Progenitor cell of endocrine pancreas (in vitro differentiated cells): ENCODE measurements at regions not wholly inside any gene's neighbourhood (a gene's known extent, or its start where the extent isn't known, plus 50 kb on each side); places are given as distances from the start of the nearest gene placed in this dataset.
"Not testable (repeated sequence)": the region's sequence is repeated elsewhere in the genome, so short reads cannot be mapped to it uniquely, and the experiment has no call there.

ENCODE experiments used
- DNase-seq: peaks from one replicate; pipeline ENCODE4 v3.0.0; 2021; ENCODE audit warnings: low spot score; ENCODE audit not compliant: unreplicated experiment
- H3K27ac Mint-ChIP-seq: 2 replicates; pipeline ENCODE4 v1.8.0; 2021; ENCODE audit warnings: mild to moderate bottlenecking, moderate library complexity, mixed read lengths
- H3K27me3 Mint-ChIP-seq: 2 replicates; pipeline ENCODE4 v1.8.0; 2021; ENCODE audit warnings: mixed read lengths
- H3K36me3 Mint-ChIP-seq: 2 replicates; pipeline ENCODE4 v1.8.0; 2022; ENCODE audit warnings: mixed read lengths; ENCODE audit not compliant: insufficient read depth
- H3K4me1 Mint-ChIP-seq: 2 replicates; pipeline ENCODE4 v1.8.0; 2021; ENCODE audit warnings: low read depth, mixed read lengths
- H3K4me3 Mint-ChIP-seq: 2 replicates; pipeline ENCODE4 v1.8.0; 2021; ENCODE audit warnings: low read depth, mild to moderate bottlenecking, moderate library complexity, mixed read lengths
- H3K9me3 Mint-ChIP-seq: 2 replicates; pipeline ENCODE4 v1.8.0; 2021; ENCODE audit warnings: low read depth, mixed read lengths
- TF ChIP-seq, protein P1 (sequence below): fragments of 200-600 bp; sonication (generic); IDR thresholded peaks from one replicate; pipeline ENCODE4 v1.5.0; 2021; ENCODE audit warnings: antibody characterized with exemption, mild to moderate bottlenecking; ENCODE audit not compliant: unreplicated experiment

DNA sequence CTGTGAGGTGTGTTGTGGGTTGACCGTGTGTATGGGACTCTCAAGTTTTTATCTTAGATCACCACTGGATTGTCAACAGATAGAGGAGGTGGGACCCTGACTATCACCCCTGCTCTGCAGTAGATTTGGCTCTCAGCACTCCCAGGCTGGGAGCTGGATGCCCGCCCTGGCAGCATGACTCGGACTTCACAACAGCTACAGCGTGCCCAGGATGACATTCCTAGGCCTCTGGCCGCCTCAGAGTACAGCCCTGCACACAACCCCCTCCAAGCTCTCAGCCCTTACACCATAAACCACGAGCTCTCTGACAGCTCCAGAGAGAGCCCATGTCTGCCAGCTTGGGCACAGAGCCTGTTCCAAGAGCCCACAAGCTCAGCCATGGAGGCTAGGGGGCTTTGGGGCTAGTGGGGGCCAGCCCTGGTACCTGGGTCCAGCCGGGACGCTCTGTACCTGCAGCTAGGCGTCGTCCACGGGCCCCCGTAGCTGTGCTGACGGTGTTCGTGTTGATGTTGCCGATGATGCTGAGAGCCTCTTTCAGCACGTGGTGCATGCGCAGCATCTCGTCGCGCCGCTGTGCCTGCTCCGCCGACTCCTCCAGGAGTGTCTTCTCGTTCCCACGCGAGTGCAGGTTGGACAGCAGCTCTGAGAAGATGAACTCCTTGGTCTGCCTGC, 66.1 kb upstream of the LYSMD4 start:
- not testable (repeated sequence) for H3K27me3 Mint-ChIP-seq, H3K9me3 Mint-ChIP-seq, H3K36me3 Mint-ChIP-seq, H3K4me1 Mint-ChIP-seq, H3K4me3 Mint-ChIP-seq, H3K27ac Mint-ChIP-seq, DNase-seq

DNA sequence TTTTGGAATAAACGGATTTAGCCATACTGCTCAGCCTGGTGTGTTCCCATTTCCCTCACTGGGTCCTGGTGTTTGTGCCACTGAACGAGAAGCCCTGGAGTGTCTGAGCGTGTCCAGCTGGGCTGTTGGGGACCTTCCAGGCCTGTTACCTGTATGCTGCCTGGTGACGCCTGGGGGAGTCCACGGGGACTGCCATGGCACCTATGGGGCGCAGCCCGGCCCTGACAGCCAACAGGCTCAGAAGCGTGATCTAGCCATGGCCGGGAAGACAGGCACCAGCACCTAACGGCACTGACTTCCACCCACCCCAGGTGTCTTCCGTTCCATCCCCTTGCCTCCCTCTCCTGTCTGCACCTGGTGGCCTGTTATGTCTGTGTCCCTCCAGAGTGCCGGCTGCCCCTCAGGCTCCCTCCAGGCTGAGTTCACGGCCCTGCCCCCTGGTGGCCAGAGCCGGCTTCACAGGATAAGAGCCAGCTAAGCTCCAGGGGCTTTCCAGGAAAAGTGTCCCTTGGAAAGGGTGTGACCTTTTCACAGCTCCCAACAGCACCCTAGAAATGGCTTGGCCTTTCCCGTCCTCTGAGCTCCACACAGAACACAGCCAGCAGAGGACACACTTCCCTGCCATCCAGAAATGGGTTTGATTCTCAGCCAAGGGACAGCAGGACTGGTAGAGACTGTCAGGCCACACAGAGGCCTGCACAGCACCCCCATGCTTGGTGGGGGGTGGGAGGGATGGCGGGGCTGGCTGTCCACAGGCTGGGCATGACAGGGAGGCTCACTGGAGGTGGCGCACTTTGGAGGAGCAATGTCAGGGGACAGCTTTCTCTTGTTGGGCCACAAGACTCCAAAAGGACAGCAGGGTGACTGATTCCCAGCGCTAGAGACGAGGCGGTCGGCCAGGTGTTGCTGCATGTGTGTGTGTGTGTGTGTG, 64.0 kb upstream of the LYSMD4 start:
- H3K36me3 Mint-ChIP-seq, H3K27ac Mint-ChIP-seq, H3K4me3 Mint-ChIP-seq, H3K9me3 Mint-ChIP-seq, H3K4me1 Mint-ChIP-seq, DNase-seq, H3K27me3 Mint-ChIP-seq: not testable (repeated sequence)
- TF ChIP-seq, protein P1, sequence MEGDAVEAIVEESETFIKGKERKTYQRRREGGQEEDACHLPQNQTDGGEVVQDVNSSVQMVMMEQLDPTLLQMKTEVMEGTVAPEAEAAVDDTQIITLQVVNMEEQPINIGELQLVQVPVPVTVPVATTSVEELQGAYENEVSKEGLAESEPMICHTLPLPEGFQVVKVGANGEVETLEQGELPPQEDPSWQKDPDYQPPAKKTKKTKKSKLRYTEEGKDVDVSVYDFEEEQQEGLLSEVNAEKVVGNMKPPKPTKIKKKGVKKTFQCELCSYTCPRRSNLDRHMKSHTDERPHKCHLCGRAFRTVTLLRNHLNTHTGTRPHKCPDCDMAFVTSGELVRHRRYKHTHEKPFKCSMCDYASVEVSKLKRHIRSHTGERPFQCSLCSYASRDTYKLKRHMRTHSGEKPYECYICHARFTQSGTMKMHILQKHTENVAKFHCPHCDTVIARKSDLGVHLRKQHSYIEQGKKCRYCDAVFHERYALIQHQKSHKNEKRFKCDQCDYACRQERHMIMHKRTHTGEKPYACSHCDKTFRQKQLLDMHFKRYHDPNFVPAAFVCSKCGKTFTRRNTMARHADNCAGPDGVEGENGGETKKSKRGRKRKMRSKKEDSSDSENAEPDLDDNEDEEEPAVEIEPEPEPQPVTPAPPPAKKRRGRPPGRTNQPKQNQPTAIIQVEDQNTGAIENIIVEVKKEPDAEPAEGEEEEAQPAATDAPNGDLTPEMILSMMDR: peak; percentile 16

DNA sequence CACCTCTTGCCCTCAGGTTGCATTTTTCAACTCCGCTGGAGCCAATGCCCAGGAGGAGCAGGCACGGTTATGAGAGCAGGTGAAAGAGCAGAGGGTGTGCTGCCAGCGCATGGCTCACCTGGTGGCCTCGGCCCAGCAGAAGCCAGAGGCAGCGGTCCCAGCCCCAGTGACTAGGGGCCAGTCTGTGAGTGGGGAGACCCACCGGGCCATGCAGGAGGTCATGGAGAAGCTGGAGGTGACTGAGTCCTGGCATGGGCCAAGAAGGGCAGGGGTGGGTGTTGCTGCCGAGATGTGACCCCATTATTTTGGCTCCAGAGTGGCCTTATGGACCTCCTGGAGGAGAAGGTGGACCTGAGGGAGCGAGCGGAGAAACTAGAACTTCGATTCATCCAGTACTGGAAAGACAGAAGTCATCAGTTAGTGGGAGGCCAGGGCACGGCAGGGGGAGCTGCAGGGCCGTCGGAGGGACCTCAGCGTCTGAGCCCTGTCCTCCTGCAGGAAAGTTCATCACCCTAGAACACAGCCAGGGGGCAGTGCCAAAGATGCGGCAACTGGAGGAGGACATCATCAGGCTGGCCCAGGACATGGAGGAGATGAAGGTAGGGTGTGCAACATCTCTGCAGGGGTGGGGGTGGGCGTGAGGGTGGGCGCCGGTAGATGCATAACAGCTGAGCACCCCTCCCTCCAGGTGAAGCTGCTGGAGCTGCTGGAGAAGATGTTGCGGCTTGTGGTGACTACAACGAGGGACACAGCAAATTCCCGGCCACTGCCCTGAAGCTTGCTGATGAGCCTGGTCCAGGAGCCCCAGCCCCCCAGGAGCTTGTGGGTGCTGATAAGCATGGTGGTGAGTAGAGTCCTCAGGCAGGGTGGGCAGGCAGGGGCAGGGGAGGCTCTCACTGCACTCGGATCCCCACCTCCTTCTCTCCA, 58.9 kb upstream of the LYSMD4 start:
- H3K27ac Mint-ChIP-seq, H3K9me3 Mint-ChIP-seq, H3K27me3 Mint-ChIP-seq, H3K4me1 Mint-ChIP-seq, H3K4me3 Mint-ChIP-seq, H3K36me3 Mint-ChIP-seq, DNase-seq: not testable (repeated sequence)
- TF ChIP-seq, protein P1: peak; percentile 24

DNA sequence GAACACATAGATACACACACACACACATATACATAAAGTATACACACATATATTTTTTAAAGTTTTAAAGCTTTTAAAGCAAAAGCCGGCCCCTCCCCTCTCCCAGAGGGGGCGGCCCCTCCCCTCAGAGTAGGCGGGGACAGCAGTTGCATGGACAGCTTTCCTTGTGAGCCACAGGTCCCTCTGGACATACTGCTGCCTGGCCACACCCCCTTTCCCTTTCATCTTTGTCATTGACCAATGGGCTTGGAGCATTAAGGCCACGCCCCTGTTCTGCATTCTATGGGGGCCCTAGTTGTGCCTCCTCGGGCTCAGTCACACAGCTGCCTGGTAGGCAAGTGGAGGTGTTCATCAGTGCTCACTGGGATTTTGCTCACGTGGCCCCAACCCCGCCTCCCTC, 57.5 kb upstream of the LYSMD4 start:
- not testable (repeated sequence) for H3K4me3 Mint-ChIP-seq, H3K27ac Mint-ChIP-seq, H3K36me3 Mint-ChIP-seq, H3K4me1 Mint-ChIP-seq, H3K9me3 Mint-ChIP-seq, DNase-seq, H3K27me3 Mint-ChIP-seq

DNA sequence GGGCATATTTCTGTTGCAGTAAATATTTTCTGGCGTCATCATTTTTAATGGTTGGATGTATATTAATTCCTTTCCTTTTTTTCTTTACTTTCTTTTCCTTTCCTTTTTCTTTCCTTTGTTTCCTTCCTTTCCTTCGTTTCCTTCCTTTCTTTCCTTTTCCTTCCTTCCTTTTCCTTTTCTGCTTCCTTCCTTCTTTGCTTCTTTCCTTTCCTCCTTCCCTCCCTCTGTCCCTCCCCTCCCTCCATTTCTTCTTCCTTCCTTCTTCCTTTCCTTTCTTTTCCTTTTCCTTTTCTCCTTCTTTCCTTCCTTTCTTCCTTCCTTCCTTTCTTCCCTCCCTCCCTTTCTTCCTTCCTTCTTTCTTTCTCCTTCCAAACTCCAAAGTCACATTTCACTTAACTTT, 54.9 kb upstream of the LYSMD4 start:
- TF ChIP-seq, protein P1: no peak
- peaks cover 2% of the 10 kb centered on the region for H3K4me1 Mint-ChIP-seq
- no peaks in the 10 kb centered on the region for H3K27me3 Mint-ChIP-seq
- DNase-seq: no peak
- H3K4me3 Mint-ChIP-seq: no peak overlapping the region
- H3K27ac Mint-ChIP-seq: no peak overlapping the region
- H3K9me3 Mint-ChIP-seq: peaks cover 7% of the 10 kb centered on the region
- peaks cover 5% of the 10 kb centered on the region for H3K36me3 Mint-ChIP-seq

DNA sequence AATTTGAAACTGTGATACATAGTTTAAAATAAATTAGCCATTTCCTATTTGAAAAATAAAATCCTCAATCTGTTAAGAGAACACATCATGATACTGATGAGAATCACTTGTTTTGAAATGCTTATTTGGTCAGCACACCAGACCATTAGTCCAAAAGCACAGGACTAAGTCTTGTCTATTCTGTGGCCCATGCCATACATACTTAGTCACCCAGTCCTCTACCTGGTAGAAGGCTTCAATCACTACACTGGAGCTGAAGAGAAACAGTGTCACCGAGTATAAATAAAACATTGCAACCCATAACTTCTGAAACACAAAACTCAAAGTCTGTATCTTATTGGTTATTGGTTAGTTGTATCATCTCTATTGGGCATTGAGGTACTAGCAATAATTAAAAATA, 51.6 kb upstream of the LYSMD4 start:
- not testable (repeated sequence) for H3K27ac Mint-ChIP-seq, DNase-seq, H3K36me3 Mint-ChIP-seq, H3K9me3 Mint-ChIP-seq, H3K4me1 Mint-ChIP-seq, H3K27me3 Mint-ChIP-seq, H3K4me3 Mint-ChIP-seq

DNA sequence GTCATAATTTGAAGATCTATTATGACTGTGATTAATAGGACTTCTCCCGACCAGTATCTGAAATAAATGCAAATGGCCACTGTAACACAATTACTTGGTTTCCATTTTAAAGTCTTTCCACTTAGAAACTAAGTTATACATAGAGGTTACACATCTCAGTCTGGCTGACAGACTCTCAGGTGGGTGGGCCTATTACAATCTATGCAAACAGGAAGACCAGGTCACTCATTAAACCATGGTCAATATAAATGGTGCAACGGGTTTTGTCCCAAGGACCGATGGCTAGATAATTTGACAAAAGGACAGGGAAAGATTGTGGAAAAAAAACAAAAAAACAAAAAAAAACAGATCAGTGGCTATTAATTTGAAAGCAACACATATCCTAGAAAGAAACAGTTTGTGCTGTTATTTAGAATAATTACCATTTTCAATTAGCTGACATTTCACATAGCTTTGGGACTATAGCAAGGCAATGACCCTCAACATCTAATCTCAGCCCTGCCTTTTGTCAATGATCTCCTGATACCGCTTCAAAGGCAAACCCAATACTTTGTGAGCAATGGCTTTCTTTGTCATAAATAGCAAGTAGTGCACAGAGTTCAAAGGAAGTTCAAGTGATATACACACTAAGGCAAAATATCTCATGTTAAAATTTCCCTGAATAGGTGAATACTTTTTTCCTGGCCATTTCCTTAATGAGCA, 50.8 kb upstream of the LYSMD4 start:
- H3K9me3 Mint-ChIP-seq, H3K27me3 Mint-ChIP-seq, H3K27ac Mint-ChIP-seq, H3K4me1 Mint-ChIP-seq, DNase-seq, H3K4me3 Mint-ChIP-seq, H3K36me3 Mint-ChIP-seq: not testable (repeated sequence)
